Jurkat, Clone E6-1 (cell line): ENCODE measurements at regions not wholly inside any gene's neighbourhood (a gene's known extent, or its start where the extent isn't known, plus 50 kb on each side); places are given as distances from the start of the nearest gene placed in this dataset.

Source experiments
- DNase-seq: peaks from one replicate; pipeline ENCODE4 v3.0.0-alpha.2; 2011; ENCODE audit warnings: low read depth, low spot score
- H3K4me3 ChIP-seq: 2 replicates; pipeline ENCODE4 v1.5.1; 2011; ENCODE audit warnings: mild to moderate bottlenecking, low read length, control low read depth, moderate library complexity

DNA sequence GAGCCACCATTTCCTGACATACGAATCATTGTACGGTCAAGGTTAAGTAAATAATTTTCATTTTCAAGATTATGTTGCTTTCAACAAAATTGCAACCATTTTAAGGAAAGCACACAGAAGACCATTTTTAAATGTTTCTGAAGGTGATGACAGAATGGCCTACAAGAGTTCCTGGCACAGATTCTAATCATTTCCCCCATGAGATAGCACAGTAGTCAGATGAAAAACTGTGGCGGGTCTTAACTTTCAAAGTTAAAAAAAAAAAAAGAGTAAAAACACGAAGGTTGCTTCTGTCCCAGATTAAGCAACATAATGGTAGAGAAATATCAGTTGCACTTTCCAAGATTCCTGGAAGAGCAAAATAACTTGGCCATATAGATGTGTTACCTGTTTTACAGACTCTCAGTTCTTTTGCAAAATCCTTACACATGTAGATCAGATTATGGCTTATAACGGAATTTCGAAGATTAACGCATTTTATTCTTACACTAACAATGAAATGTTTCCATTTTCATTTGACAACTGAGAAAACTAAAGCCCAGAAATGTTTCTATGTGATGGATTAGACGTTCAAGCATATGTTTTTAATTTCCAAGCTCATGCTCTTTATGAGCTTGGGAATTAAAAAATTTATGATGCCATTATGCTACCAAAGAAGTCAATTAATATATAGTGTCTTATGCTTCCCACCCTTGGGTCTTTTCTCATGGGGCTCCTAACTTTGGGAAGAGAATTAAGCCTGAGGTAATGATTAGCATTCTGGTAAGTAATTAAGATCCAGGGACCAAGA, 335.1 kb upstream of the CLNK start:
- no peak overlapping the region for H3K4me3 ChIP-seq

DNA sequence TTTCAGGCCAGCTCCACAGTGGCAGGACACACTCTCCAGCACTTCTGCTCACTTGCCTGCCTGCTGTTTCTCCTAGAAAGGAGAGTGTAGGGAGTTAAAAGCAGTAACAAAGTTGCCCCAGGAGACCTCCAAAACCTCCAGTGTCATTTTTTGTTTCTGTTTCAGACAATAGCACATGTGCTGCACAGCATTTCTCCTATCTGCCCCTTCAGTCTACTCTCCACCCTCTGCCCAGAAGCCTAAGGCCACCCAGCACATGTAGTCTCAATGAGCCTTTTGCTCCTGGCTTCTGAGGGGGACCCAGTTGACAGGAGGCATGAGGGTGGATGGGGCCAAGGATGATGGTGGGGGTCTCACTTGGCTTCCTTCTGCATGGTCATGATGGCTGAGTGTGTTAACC, 329.6 kb upstream of the CLNK start:
- no peak overlapping the region for H3K4me3 ChIP-seq
- DNase-seq, result no peak

More for the DNA sequence above, 335.1 kb upstream of the CLNK start:
- no peak for DNase-seq

DNA sequence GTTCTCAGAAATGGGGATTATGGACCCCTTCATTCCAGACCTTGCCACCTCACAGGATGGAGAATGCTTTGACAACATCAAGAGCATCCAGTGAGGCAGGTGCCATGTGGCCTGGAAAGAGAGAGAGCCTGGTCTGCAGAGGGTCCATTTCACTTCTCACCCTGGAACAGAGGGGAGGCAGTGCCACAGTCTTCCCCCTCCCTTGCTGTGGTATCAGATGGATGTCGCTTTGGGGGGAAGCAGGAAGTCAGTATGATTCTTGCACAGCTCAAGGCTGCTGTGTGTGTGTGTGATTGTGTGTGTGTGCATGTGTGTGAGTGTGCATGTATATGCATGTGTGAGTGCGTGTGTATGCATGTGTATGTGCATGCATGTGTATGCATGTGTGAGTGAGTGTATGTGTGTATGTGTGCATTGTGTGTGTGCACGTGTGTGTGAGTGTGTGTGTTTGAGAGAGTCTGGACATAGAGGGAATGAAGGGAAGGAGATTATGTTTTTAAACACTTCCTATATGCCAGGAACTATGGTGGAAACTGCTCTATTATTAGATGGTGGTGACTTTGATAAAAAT, 328.6 kb upstream of the CLNK start:
- no peak for DNase-seq
- H3K4me3 ChIP-seq, result no peak overlapping the region

DNA sequence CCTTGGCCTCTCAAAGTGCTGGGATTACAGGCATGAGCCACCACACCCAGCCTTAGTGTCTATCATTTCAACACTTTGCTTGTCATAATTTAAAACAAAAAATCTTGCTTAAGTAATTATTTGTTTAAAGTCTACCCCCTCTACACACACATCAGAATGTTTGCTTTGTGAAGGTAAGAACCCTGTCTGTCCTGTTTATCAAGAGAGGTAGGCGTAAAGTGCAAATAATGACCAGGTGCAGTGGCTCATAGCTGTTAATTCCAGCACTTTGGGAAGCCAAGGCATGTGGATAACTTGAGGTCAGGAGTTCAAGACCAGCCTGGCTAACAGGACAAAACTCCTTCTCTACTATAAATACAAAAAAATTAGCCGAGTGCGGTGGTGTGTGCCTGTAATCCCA, 326.7 kb upstream of the CLNK start:
- H3K4me3 ChIP-seq, result no peak overlapping the region
- no peak for DNase-seq

DNA sequence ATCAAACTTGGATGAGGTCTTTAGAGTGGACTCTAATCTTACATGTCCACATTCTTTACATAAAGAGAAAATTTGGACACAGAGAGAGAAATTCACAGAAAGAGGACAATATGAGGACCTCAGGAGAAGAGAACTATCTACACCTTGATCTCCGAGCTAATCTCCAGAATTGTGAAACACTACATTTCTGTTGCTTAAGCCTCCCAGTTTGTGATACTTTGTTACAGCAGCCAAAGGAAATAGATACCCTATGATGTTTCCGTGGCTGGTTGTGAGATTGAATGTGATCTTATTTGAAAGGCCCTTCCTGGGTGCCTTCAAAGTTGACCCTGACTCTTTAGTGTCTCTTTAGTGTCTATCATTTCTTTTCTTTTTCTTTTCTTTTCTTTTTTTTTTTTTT, 326.1 kb upstream of the CLNK start:
- H3K4me3 ChIP-seq, result no peak overlapping the region
- DNase-seq, result no peak

DNA sequence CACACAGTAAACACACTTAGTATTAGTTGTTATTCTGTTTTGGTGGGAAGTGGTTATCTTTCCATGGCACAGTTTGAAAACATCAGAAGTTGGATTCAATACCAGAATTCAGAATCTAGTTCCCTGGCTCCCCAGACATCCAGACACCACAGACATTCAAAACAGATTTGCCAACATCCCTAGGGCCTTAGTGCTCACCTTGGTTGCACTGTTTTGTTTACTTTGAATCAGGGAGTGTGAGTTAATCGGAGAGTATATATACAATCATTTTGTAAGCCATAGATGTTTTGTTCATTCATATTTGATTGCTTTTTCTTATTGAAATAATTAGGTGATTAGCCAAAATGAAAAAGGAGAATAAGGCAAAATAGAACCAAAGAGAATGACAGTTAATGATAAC, 324.7 kb upstream of the CLNK start:
- DNase-seq, result no peak
- no peak overlapping the region for H3K4me3 ChIP-seq

DNA sequence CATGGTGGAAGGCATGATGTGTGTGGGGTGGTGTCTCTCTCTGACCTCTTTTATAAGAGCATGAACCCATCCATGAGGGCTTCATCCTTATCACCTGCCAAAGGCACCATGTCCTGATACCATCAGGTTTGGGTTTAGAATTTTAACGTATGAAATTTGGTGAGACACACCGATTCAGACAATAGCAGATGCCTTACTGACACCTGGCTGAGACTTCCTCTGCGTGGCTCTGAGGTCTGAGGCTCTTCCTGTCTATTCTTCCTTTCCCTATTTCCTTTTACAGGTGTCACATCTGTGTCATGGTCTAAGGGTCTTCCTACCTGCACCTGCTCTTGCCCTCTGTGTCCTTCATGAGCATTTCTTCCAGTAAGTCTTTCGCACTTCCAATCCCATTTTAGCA, 320.7 kb upstream of the CLNK start:
- peak; percentile 59 for DNase-seq
- no peak overlapping the region for H3K4me3 ChIP-seq

DNA sequence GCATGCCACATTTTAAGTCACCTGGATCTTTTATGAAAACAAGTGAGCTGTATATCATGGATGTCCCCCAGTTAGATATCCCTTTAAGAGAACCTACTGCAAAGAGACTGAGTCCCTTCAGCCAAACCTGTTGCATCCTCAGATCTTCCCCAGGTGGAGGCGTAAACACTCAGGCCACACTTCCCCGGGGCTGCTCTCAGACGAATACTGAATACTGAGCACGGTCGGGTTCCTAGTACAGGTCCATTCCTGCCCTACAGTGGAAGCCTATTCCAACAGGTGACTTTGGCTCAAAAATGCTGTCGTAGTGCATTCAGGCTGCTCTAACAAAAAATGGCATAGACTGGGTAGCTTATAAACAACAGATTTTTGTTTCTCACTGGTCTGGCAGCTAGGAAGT, 320.2 kb upstream of the CLNK start:
- no peak overlapping the region for H3K4me3 ChIP-seq
- DNase-seq, result no peak

DNA sequence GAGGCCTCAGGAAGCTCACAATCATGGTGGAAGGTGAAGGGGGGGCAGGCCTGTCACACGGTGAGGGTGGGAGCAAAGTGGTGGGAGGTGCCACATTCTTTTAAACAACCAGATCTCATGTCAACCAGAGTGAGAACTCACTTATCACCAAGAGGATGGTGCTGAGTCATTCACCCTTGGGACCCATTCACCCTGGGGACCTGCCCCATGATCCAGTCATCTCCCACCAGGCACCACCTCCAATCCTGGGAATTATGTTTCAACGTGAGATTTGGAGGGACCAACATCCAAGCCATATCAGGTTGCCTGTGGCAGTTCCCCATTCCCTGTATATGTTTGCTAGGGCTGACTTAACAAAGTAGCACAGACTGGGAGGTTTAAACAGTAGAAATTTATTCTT, 318.4 kb upstream of the CLNK start:
- DNase-seq, result no peak
- H3K4me3 ChIP-seq, result no peak overlapping the region

DNA sequence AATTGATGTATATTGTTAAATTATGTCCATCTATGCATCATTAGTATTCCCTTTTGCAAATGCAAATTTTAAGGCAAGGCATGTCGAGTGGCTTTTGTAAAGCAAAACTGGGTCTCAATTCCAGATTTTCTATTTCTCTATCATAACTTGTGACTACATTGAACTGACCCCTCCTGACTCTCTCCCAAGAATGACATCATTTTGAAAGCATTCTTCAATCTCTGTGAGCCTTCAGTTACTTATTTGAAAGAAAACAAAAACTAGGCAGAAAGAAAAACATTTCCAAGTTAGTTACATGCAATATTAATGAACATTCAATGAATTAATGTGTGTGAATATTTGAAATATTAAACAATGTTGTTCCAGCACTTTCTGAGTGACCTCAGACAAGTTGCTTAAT, 314.3 kb upstream of the CLNK start:
- no peak overlapping the region for H3K4me3 ChIP-seq
- DNase-seq, result no peak

DNA sequence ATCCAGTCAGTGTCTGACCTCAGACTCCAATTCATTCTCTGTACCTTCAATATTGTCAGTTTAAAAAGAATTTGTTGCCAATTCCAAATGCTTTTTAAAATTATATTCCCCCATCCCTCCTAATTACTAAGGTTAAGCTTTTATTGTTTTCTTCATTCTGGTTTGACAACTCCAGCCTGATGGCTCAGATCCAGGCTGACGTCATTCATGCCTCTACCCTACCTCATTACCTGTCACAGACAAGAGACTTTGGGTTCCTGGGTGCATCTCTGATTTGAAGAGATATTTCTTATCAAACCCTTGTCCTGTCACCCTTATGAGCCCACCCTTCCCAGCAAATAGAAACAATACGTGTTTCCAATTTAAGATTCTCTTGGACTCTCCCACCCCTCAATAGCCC, 300.2 kb upstream of the CLNK start:
- no peak for DNase-seq
- H3K4me3 ChIP-seq, result no peak overlapping the region

DNA sequence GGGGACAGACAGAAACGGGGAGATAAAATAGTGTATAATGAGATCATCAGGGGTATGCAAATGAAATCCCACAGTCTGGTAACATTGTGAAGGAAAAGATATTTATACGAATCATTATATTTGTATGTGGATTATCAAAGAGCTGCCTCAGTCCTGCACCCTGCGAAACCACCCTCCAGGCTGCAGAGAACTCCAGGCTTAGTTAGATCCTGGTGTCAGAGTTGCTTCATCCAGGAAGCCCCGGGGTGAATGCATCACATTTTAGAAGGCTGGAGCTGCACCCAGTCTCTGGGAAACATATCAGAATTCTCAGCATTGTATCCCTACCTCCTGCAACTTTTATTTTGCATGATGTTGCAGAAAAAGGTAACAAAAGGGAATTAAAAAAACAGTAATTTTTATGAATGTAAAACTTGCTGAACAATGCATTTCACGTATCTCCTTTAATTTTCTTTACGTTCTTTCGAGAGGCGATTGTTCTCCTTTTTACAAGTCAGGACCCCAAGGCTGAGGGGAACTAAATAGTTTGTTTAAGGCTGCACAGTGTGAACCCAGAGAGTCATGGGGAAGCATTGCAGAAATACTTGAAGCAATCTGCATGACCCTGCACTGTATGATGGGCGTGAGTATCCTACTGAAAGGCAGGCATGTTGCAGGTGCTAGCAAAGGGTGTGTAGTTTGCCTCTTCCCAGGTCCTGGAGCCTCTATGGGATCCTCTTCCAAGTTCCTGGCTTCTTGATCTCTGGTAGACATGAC, 299.5 kb upstream of the CLNK start:
- DNase-seq, result no peak
- no peak overlapping the region for H3K4me3 ChIP-seq

DNA sequence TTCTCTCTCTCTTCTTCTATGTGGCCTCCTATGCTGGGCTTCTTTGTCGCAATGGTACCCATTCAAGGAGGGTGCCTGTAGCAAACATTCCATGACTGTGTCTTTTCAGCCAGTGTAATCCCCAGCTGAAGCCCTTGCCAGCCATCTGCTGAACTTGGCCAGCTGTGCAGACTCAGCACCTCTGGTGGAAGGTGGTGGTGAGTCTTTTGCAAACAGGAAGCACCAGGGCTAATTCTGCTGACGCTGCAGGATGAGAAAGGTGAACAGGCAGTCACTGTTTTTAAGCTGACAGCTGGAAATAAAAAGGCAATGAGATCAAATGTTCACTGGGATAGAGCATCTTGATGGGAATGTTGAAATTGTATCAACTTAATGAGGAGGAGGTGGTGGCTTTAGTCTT, 298.7 kb upstream of the CLNK start:
- H3K4me3 ChIP-seq, result no peak overlapping the region

DNA sequence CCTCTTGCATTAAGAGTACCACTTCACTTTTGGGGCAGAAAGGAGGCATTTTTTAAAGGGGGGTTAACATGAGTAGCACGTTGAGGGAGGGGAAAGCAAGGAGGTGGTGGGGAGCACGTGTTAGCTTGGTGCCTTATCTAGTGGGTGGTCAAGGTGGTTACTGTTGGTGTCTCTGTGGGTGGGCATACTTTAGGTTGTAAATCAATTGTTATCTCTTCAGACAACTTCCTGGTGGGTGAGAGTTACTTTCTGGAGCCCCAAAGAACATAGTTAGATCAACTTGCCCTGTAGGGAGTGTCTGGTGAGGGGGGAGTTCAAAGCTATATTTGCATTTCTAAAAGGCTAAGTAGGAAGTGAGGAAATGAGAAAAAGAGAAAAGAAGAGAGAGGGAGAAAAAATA, 297.7 kb upstream of the CLNK start:
- peak; percentile 23 for DNase-seq

More for the DNA sequence above, 298.7 kb upstream of the CLNK start:
- DNase-seq, result peak; percentile 33

DNA sequence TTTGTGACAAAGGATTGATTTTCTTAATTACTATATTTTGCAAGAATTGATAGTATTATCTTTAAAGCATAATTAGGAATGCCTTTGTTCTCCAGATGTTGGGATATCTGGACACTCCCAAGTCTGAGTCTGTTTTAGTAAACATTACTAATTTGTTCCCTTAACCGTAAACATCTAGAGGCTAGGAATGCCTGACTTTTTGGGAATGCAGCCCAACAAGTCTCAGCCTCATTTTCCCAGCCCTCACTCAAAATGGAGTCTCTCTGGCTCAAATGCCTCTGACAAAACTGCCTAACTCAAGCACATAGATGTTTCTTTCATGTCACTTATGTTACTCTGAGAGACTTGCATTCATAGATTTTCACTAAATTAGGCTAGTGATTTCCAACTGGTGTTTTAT, 297.0 kb upstream of the CLNK start:
- no peak overlapping the region for H3K4me3 ChIP-seq
- DNase-seq, result no peak

More for the DNA sequence above, 297.7 kb upstream of the CLNK start:
- H3K4me3 ChIP-seq, result no peak overlapping the region

DNA sequence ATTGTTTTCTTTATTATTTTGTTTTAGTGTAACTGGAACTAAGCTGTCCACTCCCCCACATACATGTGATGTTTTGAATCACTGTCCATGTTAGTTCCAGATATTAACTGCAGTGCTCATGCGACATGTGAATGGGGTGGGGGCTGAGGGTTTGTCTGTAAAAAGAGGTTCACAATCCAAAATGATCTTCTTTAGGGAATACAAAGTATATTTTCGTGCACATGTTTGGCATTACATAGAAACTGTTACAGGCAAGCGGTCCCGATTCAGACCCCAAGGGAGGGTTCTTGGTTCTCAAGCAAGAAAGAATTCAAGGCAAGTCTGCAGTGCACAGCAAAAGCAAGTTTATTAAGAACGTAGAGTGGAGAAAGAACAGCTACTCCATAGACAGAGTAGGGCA, 296.5 kb upstream of the CLNK start:
- H3K4me3 ChIP-seq, result no peak overlapping the region
- no peak for DNase-seq

DNA sequence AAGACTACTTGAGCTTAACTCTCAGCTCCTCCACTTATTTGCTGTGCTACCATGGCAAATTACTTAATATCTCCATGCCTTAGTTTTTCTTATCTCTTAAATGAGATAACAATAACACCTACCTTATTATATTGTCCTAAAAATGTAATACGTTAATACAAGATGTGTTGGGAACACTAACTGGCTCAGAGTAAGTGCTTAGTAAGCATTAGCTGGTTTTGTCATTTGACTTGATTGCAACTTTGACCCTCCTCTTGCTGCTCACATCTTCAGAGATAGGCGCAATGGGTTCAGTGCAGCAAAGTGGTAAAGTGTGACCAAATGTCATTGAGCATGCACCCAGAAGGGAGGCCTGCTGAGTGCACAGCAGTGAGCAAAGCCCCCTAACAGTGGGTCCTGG, 294.5 kb upstream of the CLNK start:
- no peak for DNase-seq

DNA sequence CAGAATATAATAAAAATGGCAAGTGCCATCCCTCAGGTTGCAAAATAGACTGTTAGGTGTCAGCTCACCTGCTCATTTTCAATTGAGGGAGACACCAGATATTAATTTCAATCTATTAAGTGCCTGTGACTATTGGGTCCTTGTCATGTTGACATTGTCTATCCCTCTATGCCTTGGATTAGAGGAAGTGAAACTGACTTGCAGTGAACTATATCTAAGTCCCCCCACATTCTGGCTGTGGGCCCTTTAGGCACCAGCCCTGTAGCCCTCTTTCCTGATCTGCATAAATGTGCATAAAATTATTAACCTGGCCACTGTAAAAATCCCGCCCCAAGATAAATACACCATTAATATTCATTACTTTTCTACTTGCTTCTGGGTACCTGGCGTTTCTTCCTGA, 293.0 kb upstream of the CLNK start:
- no peak overlapping the region for H3K4me3 ChIP-seq
- DNase-seq, result no peak

More for the DNA sequence above, 294.5 kb upstream of the CLNK start:
- no peak overlapping the region for H3K4me3 ChIP-seq

DNA sequence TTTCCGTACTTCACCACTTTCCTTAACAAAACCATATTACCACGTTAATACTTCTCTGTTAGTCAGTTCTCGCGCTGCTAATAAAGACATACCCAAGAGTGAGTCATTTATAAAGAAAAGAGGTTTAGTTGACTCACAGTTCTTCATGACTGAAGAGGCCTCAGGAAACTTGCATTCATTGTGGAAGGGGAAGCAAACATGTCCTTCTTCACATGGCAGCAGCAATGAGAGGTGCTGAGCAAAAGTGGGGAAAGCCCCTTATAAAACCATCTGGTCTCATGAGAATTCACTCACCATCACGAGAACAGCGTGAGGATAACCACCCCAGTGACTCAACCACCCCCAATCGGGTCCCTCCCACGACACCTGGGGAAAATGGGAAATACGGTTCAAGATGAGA, 289.8 kb upstream of the CLNK start:
- DNase-seq, result no peak

DNA sequence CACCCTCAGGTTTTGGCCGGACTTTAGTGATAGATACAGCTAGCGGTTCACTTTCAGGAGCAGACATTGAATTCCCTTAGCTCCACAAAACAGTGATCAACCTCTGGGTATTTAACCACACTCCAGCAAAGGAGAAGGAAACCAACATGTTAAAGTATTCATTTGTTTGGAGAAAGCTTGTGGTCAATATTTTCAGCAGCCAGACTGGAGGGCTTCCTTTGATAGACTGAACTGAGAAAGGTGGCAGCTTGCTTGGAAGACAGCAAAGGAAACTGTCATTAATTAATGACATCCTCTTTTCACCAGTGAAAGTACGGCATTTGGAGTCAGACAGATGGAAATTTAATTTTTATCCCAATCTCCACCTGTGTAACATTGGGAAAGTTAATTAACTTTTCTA, 289.1 kb upstream of the CLNK start:
- no peak for DNase-seq
- no peak overlapping the region for H3K4me3 ChIP-seq

More for the DNA sequence above, 289.8 kb upstream of the CLNK start:
- H3K4me3 ChIP-seq, result no peak overlapping the region
